ENCODE measurements at regions not wholly inside any gene's neighbourhood (a gene's known extent, or its start where the extent isn't known, plus 50 kb on each side); places are given as distances from the start of the nearest gene placed in this dataset.

GRCh38 chr4:11817088-11817487 lies 388.4 kb upstream of the HS3ST1 start:
- TF ChIP-seq CTCF (IDR thresholded peaks at IDR 0.05; ENCODE audit: low read length) (no peak), EZH2 (optimal IDR thresholded peaks at IDR 0.05; ENCODE audit: low read depth, low read length) (no peak), EZH2phosphoT487 (IDR thresholded peaks at IDR 0.05; ENCODE audit: low read length) (no peak)
